Neuronal stem cell (in vitro differentiated cells): ENCODE measurements at regions not wholly inside any gene's neighbourhood (a gene's known extent, or its start where the extent isn't known, plus 50 kb on each side); places are given as distances from the start of the nearest gene placed in this dataset.

Source experiments
- DNase-seq: peaks from one replicate; pipeline ENCODE4 v3.0.0-alpha.2; 2013; ENCODE audit warnings: low spot score
- H2AFZ ChIP-seq: one replicate; pipeline ENCODE4 v1.6.1; 2013; ENCODE audit warnings: mild to moderate bottlenecking, low read length, inconsistent platforms
- H2AK5ac ChIP-seq: 2 replicates; pipeline ENCODE4 v1.6.1; 2013; ENCODE audit warnings: low read depth, mild to moderate bottlenecking, inconsistent platforms, low read length, moderate library complexity, mixed read lengths
- H2BK120ac ChIP-seq: 2 replicates; pipeline ENCODE4 v1.6.1; 2013; ENCODE audit warnings: low read depth, mild to moderate bottlenecking, inconsistent platforms, low read length, moderate library complexity, mixed read lengths
- H2BK12ac ChIP-seq: one replicate; pipeline ENCODE4 v1.6.1; 2013; ENCODE audit warnings: low read length, inconsistent platforms
- H2BK15ac ChIP-seq: 2 replicates; pipeline ENCODE4 v1.6.1; 2013; ENCODE audit warnings: mild to moderate bottlenecking, low read length, inconsistent platforms, mixed read lengths
- H2BK5ac ChIP-seq: one replicate; pipeline ENCODE4 v1.6.1; 2013; ENCODE audit warnings: inconsistent platforms, mild to moderate bottlenecking, low read length, moderate library complexity
- H3K14ac ChIP-seq: one replicate; pipeline ENCODE4 v1.6.1; 2013; ENCODE audit warnings: low read length, inconsistent platforms
- H3K18ac ChIP-seq: 2 replicates; pipeline ENCODE4 v1.6.1; 2013; ENCODE audit warnings: low read length, inconsistent platforms
- H3K23ac ChIP-seq: 2 replicates; pipeline ENCODE4 v1.6.1; 2013; ENCODE audit warnings: low read depth, mild to moderate bottlenecking, mixed read lengths, low read length, inconsistent platforms; ENCODE audit not compliant: poor library complexity
- H3K27ac ChIP-seq: replicated peaks from 3 replicates; pipeline ENCODE4 v1.5.1; 2013; ENCODE audit warnings: low read length, inconsistent platforms
- H3K27me3 ChIP-seq, 3 experiments: 2 replicates each; pipeline ENCODE4 v1.6.1; 2013; ENCODE audit warnings: low read length in 3 of 3, mild to moderate bottlenecking in 2 of 3, inconsistent platforms in 1 of 3, low read depth in 1 of 3, mixed read lengths in 1 of 3, moderate library complexity in 1 of 3; ENCODE audit not compliant: control insufficient read depth in 3 of 3, insufficient read depth in 3 of 3
- H3K36me3 ChIP-seq, 2 donors: replicated peaks in 1 of 2; 2 replicates each; pipeline ENCODE4 v1.6.1; 2013; ENCODE audit warnings: low read length in 2 of 2; ENCODE audit not compliant: control insufficient read depth in 2 of 2, insufficient read depth in 2 of 2
- H3K4ac ChIP-seq: 2 replicates; pipeline ENCODE4 v1.6.1; 2013; ENCODE audit warnings: inconsistent platforms, mild to moderate bottlenecking, low read length, moderate library complexity
- H3K4me1 ChIP-seq, 2 donors: 1 replicate in 1 of 2; 2 replicates in 1 of 2; pipeline ENCODE4 v1.6.1; 2013; ENCODE audit warnings: low read length in 2 of 2, low read depth in 1 of 2; ENCODE audit not compliant: control insufficient read depth in 2 of 2, insufficient read depth in 1 of 2
- H3K4me2 ChIP-seq: one replicate; pipeline ENCODE4 v1.6.1; 2013; ENCODE audit warnings: mild to moderate bottlenecking, low read length, inconsistent platforms; ENCODE audit not compliant: insufficient read depth, poor library complexity, severe bottlenecking
- H3K4me3 ChIP-seq, 2 donors: 2 replicates each; pipeline ENCODE4 v1.5.1; 2013; ENCODE audit warnings: low read length in 2 of 2, mild to moderate bottlenecking in 2 of 2, inconsistent platforms in 1 of 2, moderate library complexity in 1 of 2
- H3K79me1 ChIP-seq: one replicate; pipeline ENCODE4 v1.6.1; 2013; ENCODE audit warnings: low read depth, mild to moderate bottlenecking, inconsistent platforms, low read length, moderate library complexity
- H3K9ac ChIP-seq: one replicate; pipeline ENCODE4 v1.6.1; 2013; ENCODE audit warnings: mild to moderate bottlenecking, low read depth, low read length, inconsistent platforms; ENCODE audit not compliant: poor library complexity
- H3K9me3 ChIP-seq, 2 donors: replicated peaks in 1 of 2; 2 replicates each; pipeline versions ENCODE3 to v1.6.1; 2013; ENCODE audit warnings: low read length in 2 of 2, mild to moderate bottlenecking in 2 of 2, inconsistent platforms in 1 of 2, low read depth in 1 of 2, mixed read lengths in 1 of 2, moderate library complexity in 1 of 2; ENCODE audit not compliant: control insufficient read depth in 2 of 2, insufficient read depth in 1 of 2
- H4K8ac ChIP-seq: one replicate; pipeline ENCODE4 v1.6.1; 2013; ENCODE audit warnings: low read depth, mild to moderate bottlenecking, inconsistent platforms, low read length, moderate library complexity
- H4K91ac ChIP-seq: one replicate; pipeline ENCODE4 v1.6.1; 2013; ENCODE audit warnings: low read length, low read depth, mild to moderate bottlenecking, inconsistent platforms; ENCODE audit not compliant: poor library complexity
- WGBS, 2 donors: extraction: QIAGEN DNeasy Blood & Tissue Kit; methylation state at CpG; one replicate each; pipeline ENCODE4 v1.1.7; 2013; ENCODE audit warnings: missing lambda C conversion rate in 2 of 2, mixed read lengths in 1 of 2; ENCODE audit not compliant: insufficient read length in 2 of 2, insufficient replicate concordance in 1 of 2; ENCODE audit errors: extremely low coverage in 2 of 2; 5-methylcytosine and 5-hydroxymethylcytosine counted together

DNA sequence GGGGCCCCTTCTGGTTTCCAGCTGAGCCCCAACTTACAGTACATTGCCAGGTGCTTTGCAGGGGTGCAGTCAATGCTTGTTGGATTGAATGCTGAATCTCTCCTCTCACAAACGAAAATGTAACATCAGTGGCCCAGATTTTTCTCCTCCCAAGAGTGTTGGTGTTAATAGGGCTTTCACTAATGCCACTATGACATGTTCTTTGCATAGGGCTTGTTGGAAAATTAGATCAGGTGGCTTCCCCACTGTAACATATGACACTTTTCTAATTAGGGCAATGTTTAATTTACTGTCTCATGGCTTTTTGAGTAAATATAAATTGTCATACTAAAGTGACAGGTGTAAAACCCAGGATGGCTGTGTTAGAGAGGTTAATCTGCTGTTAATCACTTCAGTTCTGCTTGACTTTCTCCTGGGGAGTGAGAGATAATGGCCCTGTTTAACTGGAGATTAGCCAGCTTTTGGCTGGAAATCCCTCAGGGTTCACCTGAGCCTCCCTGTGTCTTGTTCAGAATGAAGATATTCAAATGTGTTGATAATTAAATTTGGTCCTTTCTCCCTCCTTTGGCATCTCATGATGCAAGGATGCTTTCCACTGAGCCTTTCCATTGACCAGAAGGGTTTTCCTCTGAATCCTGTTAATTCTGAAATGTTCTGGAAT, 502.3 kb downstream of the RBFOX1 start:
- H4K8ac ChIP-seq = no peak overlapping the region
- no peak overlapping the region for H2BK12ac ChIP-seq
- no peak overlapping the region for H3K9ac ChIP-seq
- no peak overlapping the region for H4K91ac ChIP-seq
- H3K27me3 ChIP-seq = no peaks in the 10 kb centered on the region
- H3K4ac ChIP-seq = no peak overlapping the region
- H3K18ac ChIP-seq = no peak overlapping the region
- H3K79me1 ChIP-seq = no peaks in the 10 kb centered on the region
- no peak overlapping the region for H3K4me2 ChIP-seq
- WGBS, 2 donors = no CpG with 5 or more reads among the region's 1 CpG
- H2BK5ac ChIP-seq = no peak overlapping the region
- no peak overlapping the region for H2AK5ac ChIP-seq
- peaks cover 0 to 9% of the 10 kb centered on the region in 2 donors for H3K4me1 ChIP-seq
- no peak overlapping the region for H3K27ac ChIP-seq
- no peak overlapping the region for H3K14ac ChIP-seq
- H3K9me3 ChIP-seq = no peaks in the 10 kb centered on the region
- H3K36me3 ChIP-seq = no peaks in the 10 kb centered on the region
- H2BK120ac ChIP-seq = no peak overlapping the region
- DNase-seq = no peak
- no peak overlapping the region for H3K23ac ChIP-seq
- no peak overlapping the region for H2BK15ac ChIP-seq
- no peak overlapping the region for H3K4me3 ChIP-seq
- no peak overlapping the region for H2AFZ ChIP-seq

DNA sequence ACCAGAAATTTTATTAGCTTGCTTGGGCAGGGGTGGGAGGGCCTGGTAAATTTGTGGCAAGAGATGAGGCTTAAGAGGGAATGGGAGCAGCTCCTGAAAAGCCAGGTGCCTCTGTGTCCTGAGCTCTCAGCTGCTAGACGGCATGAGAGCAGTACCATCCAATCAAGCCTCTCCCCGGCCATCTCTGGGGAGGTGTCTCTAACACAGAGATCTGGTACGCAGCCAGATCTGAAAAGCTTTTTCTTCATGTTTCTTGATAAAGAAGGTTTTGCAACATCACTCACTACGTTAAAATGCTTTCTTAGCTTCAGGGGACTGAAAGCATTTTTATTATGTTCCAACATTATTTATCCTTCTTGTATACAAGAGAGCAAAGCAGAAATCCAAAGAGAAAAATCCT, 488.2 kb downstream of the RBFOX1 start:
- Histone ChIP-seq H2BK15ac (no peak overlapping the region), H2AK5ac (no peak overlapping the region), H3K9ac (no peak overlapping the region), H3K4me1 (no peaks in the 10 kb centered on the region), H2BK120ac (no peak overlapping the region), H3K36me3 (no peaks in the 10 kb centered on the region), H3K27ac (no peak overlapping the region), H2BK5ac (no peak overlapping the region), H3K4me2 (no peak overlapping the region), H3K14ac (no peak overlapping the region), H3K4ac (no peak overlapping the region), H3K79me1 (no peaks in the 10 kb centered on the region), H2BK12ac (no peak overlapping the region), H4K8ac (no peak overlapping the region), H2AFZ (no peak overlapping the region), H3K18ac (no peak overlapping the region), H4K91ac (no peak overlapping the region), H3K27me3 (no peaks in the 10 kb centered on the region), H3K23ac (no peak overlapping the region), H3K4me3 (no peak overlapping the region), H3K9me3 (no peaks in the 10 kb centered on the region)
- no CpG with 5 or more reads among the region's 4 CpGs for WGBS, 2 donors
- no peak for DNase-seq

- H3K36me3 ChIP-seq = no peaks in the 10 kb centered on the region
- H3K14ac ChIP-seq = no peak overlapping the region
- H3K79me1 ChIP-seq = no peaks in the 10 kb centered on the region
- no peak overlapping the region for H3K27ac ChIP-seq
- no peak overlapping the region for H4K8ac ChIP-seq
- H3K18ac ChIP-seq = no peak overlapping the region
- H3K4ac ChIP-seq = no peak overlapping the region
- no peak overlapping the region for H2BK5ac ChIP-seq
- no peaks in the 10 kb centered on the region for H3K27me3 ChIP-seq
- no peak overlapping the region for H2BK12ac ChIP-seq
- H2BK15ac ChIP-seq = no peak overlapping the region
- no peak overlapping the region for H3K23ac ChIP-seq
- no peak overlapping the region for H3K9ac ChIP-seq
- no CpG with 5 or more reads among the region's 8 CpGs for WGBS, 2 donors
- no peak overlapping the region for H3K4me2 ChIP-seq
- no peak overlapping the region for H4K91ac ChIP-seq
- H3K4me3 ChIP-seq = no peak overlapping the region
- no peak for DNase-seq
- no peaks in the 10 kb centered on the region for H3K9me3 ChIP-seq
- no peak overlapping the region for H2BK120ac ChIP-seq
- H2AK5ac ChIP-seq = no peak overlapping the region
- no peaks in the 10 kb centered on the region for H3K4me1 ChIP-seq
- no peak overlapping the region for H2AFZ ChIP-seq
These were observed 473.2 kb downstream of the RBFOX1 start for GRCh38 chr16:7805686-7806396.

- Histone ChIP-seq H2BK12ac (no peak overlapping the region), H2BK120ac (no peak overlapping the region), H3K9me3 (no peaks in the 10 kb centered on the region), H2AFZ (no peak overlapping the region), H3K36me3 (no peaks in the 10 kb centered on the region), H2BK15ac (no peak overlapping the region), H3K27ac (no peak overlapping the region), H4K91ac (no peak overlapping the region), H3K4me2 (no peak overlapping the region), H2BK5ac (no peak overlapping the region), H4K8ac (no peak overlapping the region), H2AK5ac (no peak overlapping the region), H3K79me1 (no peaks in the 10 kb centered on the region), H3K4ac (no peak overlapping the region), H3K18ac (no peak overlapping the region), H3K23ac (no peak overlapping the region), H3K9ac (no peak overlapping the region), H3K27me3 (no peaks in the 10 kb centered on the region), H3K4me3 (no peak overlapping the region), H3K4me1 (no peaks in the 10 kb centered on the region), H3K14ac (no peak overlapping the region)
- DNase-seq = no peak
- WGBS, 2 donors = no CpG with 5 or more reads among the region's 10 CpGs
These were observed 472.1 kb downstream of the RBFOX1 start for GRCh38 chr16:7804635-7805195.
